HepG2 (cell line): ENCODE measurements at regions not wholly inside any gene's neighbourhood (a gene's known extent, or its start where the extent isn't known, plus 50 kb on each side); places are given as distances from the start of the nearest gene placed in this dataset.

Experiments used
- ADNP ChIP-seq: sonication (generic); formaldehyde crosslinking; IDR thresholded peaks from 2 replicates; pipeline ENCODE4 v1.4.0; 2020; ENCODE audit warnings: missing genetic modification reagents
- AKAP8 ChIP-seq: sonication (generic); formaldehyde crosslinking; IDR thresholded peaks from 2 replicates; pipeline ENCODE4 v1.5.1; 2020; ENCODE audit warnings: mild to moderate bottlenecking, missing genetic modification reagents
- ATF3 ChIP-seq: sonication (generic); formaldehyde crosslinking; IDR thresholded peaks from 2 replicates; pipeline ENCODE4 v1.4.0; 2020; ENCODE audit warnings: missing genetic modification reagents
- ETS1 ChIP-seq: sonication (generic); formaldehyde crosslinking; IDR thresholded peaks from 2 replicates; pipeline ENCODE4 v1.4.0; 2020; ENCODE audit warnings: missing genetic modification reagents
- GABPB1 ChIP-seq: IDR thresholded peaks from 2 replicates; pipeline ENCODE4 v1.6.1; 2016; ENCODE audit warnings: mild to moderate bottlenecking, missing genetic modification reagents, moderate library complexity, missing compliant biosample characterization
- HMGXB4 ChIP-seq, 2 experiments: sonication (generic) in 1 of 2; formaldehyde crosslinking in 1 of 2; IDR thresholded peaks; 2 replicates each; pipeline versions ENCODE4 v1.4.0 to v1.6.1; 2018 to 2020; ENCODE audit warnings: missing genetic modification reagents in 2 of 2, borderline replicate concordance in 1 of 2, low read depth in 1 of 2, mild to moderate bottlenecking in 1 of 2, missing biosample characterization in 1 of 2
- HOXA3 ChIP-seq: sonication (generic); formaldehyde crosslinking; IDR thresholded peaks from 2 replicates; pipeline ENCODE4 v1.5.0; 2020; ENCODE audit warnings: missing genetic modification reagents
- MLX ChIP-seq: IDR thresholded peaks from 2 replicates; pipeline ENCODE4 v1.6.1; 2016
- MTF1 ChIP-seq: sonication (generic); formaldehyde crosslinking; IDR thresholded peaks from 2 replicates; pipeline ENCODE4 v1.5.0; 2020; ENCODE audit warnings: missing genetic modification reagents
- MYNN ChIP-seq: sonication (generic); formaldehyde crosslinking; IDR thresholded peaks from 2 replicates; pipeline ENCODE4 v1.4.0; 2020; ENCODE audit warnings: mild to moderate bottlenecking, low read depth, missing genetic modification reagents
- RFXAP ChIP-seq: sonication (generic); formaldehyde crosslinking; IDR thresholded peaks from 2 replicates; pipeline ENCODE4 v1.4.0; 2020; ENCODE audit warnings: missing genetic modification reagents, borderline replicate concordance
- SPEN ChIP-seq: sonication (generic); formaldehyde crosslinking; IDR thresholded peaks from 2 replicates; pipeline ENCODE4 v1.5.1; 2020; ENCODE audit warnings: low read depth, mild to moderate bottlenecking, missing genetic modification reagents
- SUZ12 ChIP-seq: fragments of 150-350 bp; IDR thresholded peaks from 2 replicates; pipeline ENCODE4 v1.6.1; 2014; ENCODE audit warnings: low read depth, low read length
- TFAP4 ChIP-seq: sonication (generic); IDR thresholded peaks from 2 replicates; pipeline ENCODE4 v1.6.1; 2016; ENCODE audit warnings: low read depth, borderline replicate concordance
- THAP7 ChIP-seq: sonication (generic); formaldehyde crosslinking; IDR thresholded peaks from 2 replicates; pipeline ENCODE4 v1.8.1; 2023; ENCODE audit warnings: mild to moderate bottlenecking, missing genetic modification reagents
- ZBTB38 ChIP-seq: sonication (generic); formaldehyde crosslinking; IDR thresholded peaks from 2 replicates; pipeline ENCODE4 v1.5.1; 2020; ENCODE audit warnings: mild to moderate bottlenecking, missing genetic modification reagents
- ZBTB49 ChIP-seq: sonication (generic); formaldehyde crosslinking; IDR thresholded peaks from 2 replicates; pipeline ENCODE4 v1.4.0; 2020; ENCODE audit warnings: missing genetic modification reagents, borderline replicate concordance
- ZNF234 ChIP-seq: sonication (generic); formaldehyde crosslinking; conservative IDR thresholded peaks from 2 replicates; pipeline ENCODE4 v1.5.1; 2020; ENCODE audit warnings: mild to moderate bottlenecking, missing genetic modification reagents
- ZNF263 ChIP-seq: sonication (generic); formaldehyde crosslinking; IDR thresholded peaks from 2 replicates; pipeline ENCODE4 v1.4.0; 2020; ENCODE audit warnings: missing genetic modification reagents
- ZNF329 ChIP-seq: sonication (generic); formaldehyde crosslinking; IDR thresholded peaks from 2 replicates; pipeline ENCODE4 v1.9.0; 2021; ENCODE audit warnings: low read depth, mild to moderate bottlenecking, missing genetic modification reagents
- ZNF430 ChIP-seq: sonication (generic); formaldehyde crosslinking; IDR thresholded peaks from 2 replicates; pipeline ENCODE4 v1.9.0; 2021; ENCODE audit warnings: mild to moderate bottlenecking, missing genetic modification reagents
- ZNF558 ChIP-seq: sonication (generic); formaldehyde crosslinking; IDR thresholded peaks from 2 replicates; pipeline ENCODE4 v1.9.0; 2022; ENCODE audit warnings: mild to moderate bottlenecking, missing genetic modification reagents, borderline replicate concordance
- ZNF615 ChIP-seq: sonication (generic); formaldehyde crosslinking; IDR thresholded peaks from 2 replicates; pipeline ENCODE4 v1.5.0; 2020; ENCODE audit warnings: mild to moderate bottlenecking, missing genetic modification reagents, borderline replicate concordance
- ZNF766 ChIP-seq: sonication (generic); formaldehyde crosslinking; IDR thresholded peaks from 2 replicates; pipeline ENCODE4 v1.5.0; 2020; ENCODE audit warnings: missing genetic modification reagents, borderline replicate concordance
- ZSCAN22 ChIP-seq: sonication (generic); formaldehyde crosslinking; IDR thresholded peaks from 2 replicates; pipeline ENCODE4 v1.4.0; 2020; ENCODE audit warnings: mild to moderate bottlenecking, missing genetic modification reagents

- TF ChIP-seq ZNF234 (CRISPR knock-in tag) (no peak), AKAP8 (CRISPR knock-in tag) (no peak), THAP7 (CRISPR knock-in tag) (no peak), RFXAP (CRISPR knock-in tag) (no peak), HOXA3 (no peak), TFAP4 (peak; percentile 98), GABPB1 (CRISPR knock-in tag) (no peak), ZNF263 (CRISPR knock-in tag) (no peak), SPEN (no peak), ADNP (CRISPR knock-in tag) (no peak), SUZ12 (no peak), ZNF766 (CRISPR knock-in tag) (no peak), ZNF430 (CRISPR knock-in tag) (no peak), MLX (CRISPR knock-in tag) (peak; percentile 64; the same call in 1 of the 2 replicates), MYNN (no peak), ZNF329 (CRISPR knock-in tag) (no peak), ZBTB38 (no peak), ZBTB49 (no peak), ZSCAN22 (no peak), MTF1 (CRISPR knock-in tag) (no peak), ZNF558 (CRISPR knock-in tag) (no peak), HMGXB4 (CRISPR knock-in tag; IDR thresholded peaks at IDR 0.05; ENCODE audit: borderline replicate concordance in 1 of 2, low read depth in 1 of 2) (no peak), ETS1 (no peak), ATF3 (CRISPR knock-in tag) (no peak), ZNF615 (CRISPR knock-in tag) (no peak)
These were observed 105.7 kb upstream of the SEC61G start (continued) for GRCh38 chr7:54864663-54865062.
